Neural cell (in vitro differentiated cells): ENCODE measurements at regions not wholly inside any gene's neighbourhood (a gene's known extent, or its start where the extent isn't known, plus 50 kb on each side); places are given as distances from the start of the nearest gene placed in this dataset.
A peak's percentile ranks its signal among the peaks of the same experiment; 100 is the strongest.

Experiments used
- H2AFZ ChIP-seq: fragments of 200-600, 300-800 bp; sonication (generic), shearing (Covaris generic); 2 replicates; pipeline ENCODE4 v1.6.0; 2014; ENCODE audit warnings: low read depth, mild to moderate bottlenecking, antibody characterized with exemption, low read length, moderate library complexity
- H3F3A ChIP-seq: fragments of 200-600 bp; shearing (Covaris generic); 2 replicates; pipeline ENCODE4 v1.6.1; 2016; ENCODE audit warnings: mild to moderate bottlenecking, moderate library complexity, mixed read lengths, antibody characterized with exemption, low read length; ENCODE audit not compliant: insufficient read depth, poor library complexity, severe bottlenecking
- H3K27ac ChIP-seq: fragments of 200-600, 300-800 bp; sonication (generic), shearing (Covaris generic); 2 replicates; pipeline ENCODE4 v1.5.1; 2014; ENCODE audit warnings: mild to moderate bottlenecking, low read length, moderate library complexity
- H3K27me3 ChIP-seq: fragments of 300-800, 200-600 bp; sonication (generic), shearing (Covaris generic); 2 replicates; pipeline ENCODE4 v1.6.0; 2014; ENCODE audit warnings: mild to moderate bottlenecking, low read depth, low read length, moderate library complexity; ENCODE audit not compliant: insufficient read depth
- H3K36me3 ChIP-seq: fragments of 300-800, 200-600 bp; sonication (generic), shearing (Covaris generic); 2 replicates; pipeline ENCODE4 v1.5.1; 2014; ENCODE audit warnings: mild to moderate bottlenecking, antibody characterized with exemption, low read length, moderate library complexity; ENCODE audit not compliant: insufficient read depth
- H3K4me2 ChIP-seq: fragments of 300-800, 200-600 bp; sonication (generic), shearing (Covaris generic); 2 replicates; pipeline ENCODE4 v1.6.0; 2014; ENCODE audit warnings: mild to moderate bottlenecking, low read length
- H3K4me3 ChIP-seq: fragments of 300-800, 200-600 bp; sonication (generic), shearing (Covaris generic); 2 replicates; pipeline ENCODE4 v1.5.1; 2014; ENCODE audit warnings: mild to moderate bottlenecking, low read length, moderate library complexity
- H3K79me2 ChIP-seq: fragments of 200-600 bp; shearing (Covaris generic); replicated peaks from 2 replicates; pipeline ENCODE4 v1.6.0; 2014; ENCODE audit warnings: mild to moderate bottlenecking, low read length, moderate library complexity; ENCODE audit not compliant: insufficient read depth
- H3K9ac ChIP-seq: fragments of 300-800, 200-600 bp; sonication (generic), shearing (Covaris generic); 2 replicates; pipeline ENCODE4 v1.6.1; 2016; ENCODE audit warnings: mild to moderate bottlenecking, low read length, mixed read lengths
- H3K9me2 ChIP-seq: fragments of 200-600 bp; shearing (Covaris generic); 2 replicates; pipeline ENCODE4 v1.6.1; 2016; ENCODE audit warnings: mild to moderate bottlenecking, low read length, mixed read lengths; ENCODE audit not compliant: insufficient read depth
- H3K9me3 ChIP-seq: fragments of 200-600, 300-800 bp; sonication (generic), shearing (Covaris generic); 2 replicates; pipeline ENCODE4 v1.6.1; 2016; ENCODE audit warnings: mild to moderate bottlenecking, mixed run types, low read length, moderate library complexity, mixed read lengths
- H4K20me1 ChIP-seq: fragments of 200-600 bp; shearing (Covaris generic); 2 replicates; pipeline ENCODE4 v1.6.1; 2016; ENCODE audit warnings: mild to moderate bottlenecking, mixed run types; ENCODE audit not compliant: insufficient read depth
- CTCF ChIP-seq: fragments of 450-650 bp; IDR thresholded peaks from 2 replicates; pipeline ENCODE4 v1.5.1; 2014; ENCODE audit warnings: antibody characterized with exemption, mild to moderate bottlenecking, moderate library complexity; ENCODE audit not compliant: poor library complexity, severe bottlenecking
- EP300 ChIP-seq: fragments of 450-650 bp; conservative IDR thresholded peaks from 2 replicates; pipeline ENCODE4 v1.6.1; 2014; ENCODE audit warnings: antibody characterized with exemption, mild to moderate bottlenecking, moderate library complexity; ENCODE audit not compliant: poor library complexity, severe bottlenecking
- EZH2 ChIP-seq: fragments of 200-600, 300-800 bp; shearing (Covaris generic), sonication (generic); IDR thresholded peaks from 2 replicates; pipeline ENCODE4 v1.6.1; 2014; ENCODE audit warnings: antibody characterized with exemption, low read length, borderline replicate concordance, mild to moderate bottlenecking; ENCODE audit not compliant: insufficient read depth, poor library complexity, severe bottlenecking
- MXI1 ChIP-seq: fragments of 450-650 bp; conservative IDR thresholded peaks from 2 replicates; pipeline ENCODE4 v1.6.1; 2014; ENCODE audit warnings: antibody characterized with exemption, mild to moderate bottlenecking; ENCODE audit not compliant: poor library complexity, severe bottlenecking
- POLR2AphosphoS5 ChIP-seq: IDR thresholded peaks from 2 replicates; pipeline ENCODE4 v1.6.1; 2012
- RAD21 ChIP-seq: fragments of 450-650 bp; conservative IDR thresholded peaks from 2 replicates; pipeline ENCODE4 v1.6.1; 2014; ENCODE audit warnings: antibody characterized with exemption, mild to moderate bottlenecking, moderate library complexity
- REST ChIP-seq: IDR thresholded peaks from 2 replicates; pipeline ENCODE4 v1.6.1; 2012; ENCODE audit warnings: borderline replicate concordance
- SMC3 ChIP-seq: fragments of 450-650 bp; conservative IDR thresholded peaks from 2 replicates; pipeline ENCODE4 v1.6.1; 2014; ENCODE audit warnings: antibody characterized with exemption, mild to moderate bottlenecking, moderate library complexity; ENCODE audit not compliant: poor library complexity
- TAF1 ChIP-seq: IDR thresholded peaks from 2 replicates; pipeline ENCODE4 v1.6.1; 2012; ENCODE audit warnings: low read depth

- no peak overlapping the region for H3K27ac ChIP-seq
- no peak overlapping the region for H2AFZ ChIP-seq
- no peaks in the 10 kb centered on the region for H4K20me1 ChIP-seq
- peaks cover 41% of the 10 kb centered on the region for H3K27me3 ChIP-seq
- no peak overlapping the region for H3K4me2 ChIP-seq
- no peaks in the 10 kb centered on the region for H3K79me2 ChIP-seq
- TF ChIP-seq REST = no peak
- no peak for TF ChIP-seq EP300
- no peak for TF ChIP-seq MXI1
- no peak for TF ChIP-seq EZH2
- no peak for TF ChIP-seq POLR2AphosphoS5
- no peak for TF ChIP-seq SMC3
- TF ChIP-seq TAF1 = no peak
- no peak for TF ChIP-seq CTCF
- TF ChIP-seq RAD21 = no peak
- H3K9me3 ChIP-seq = no peaks in the 10 kb centered on the region
- no peaks in the 10 kb centered on the region for H3F3A ChIP-seq
- no peak overlapping the region for H3K9ac ChIP-seq
- no peaks in the 10 kb centered on the region for H3K9me2 ChIP-seq
- no peak overlapping the region for H3K4me3 ChIP-seq
- H3K36me3 ChIP-seq = no peaks in the 10 kb centered on the region
These were observed 189.8 kb upstream of the TCF4 start for GRCh38 chr18:55777666-55778304.

- Histone ChIP-seq H3K9me3 (no peaks in the 10 kb centered on the region), H4K20me1 (no peaks in the 10 kb centered on the region), H3K36me3 (no peaks in the 10 kb centered on the region), H3K9me2 (no peaks in the 10 kb centered on the region), H3K79me2 (no peaks in the 10 kb centered on the region), H3K9ac (no peak overlapping the region), H3K27me3 (peaks cover 33% of the 10 kb centered on the region), H3K4me2 (no peak overlapping the region), H3F3A (no peaks in the 10 kb centered on the region), H2AFZ (no peak overlapping the region), H3K27ac (no peak overlapping the region), H3K4me3 (no peak overlapping the region)
- TF ChIP-seq EP300 = no peak
- peak; percentile 9 for TF ChIP-seq CTCF
- no peak for TF ChIP-seq RAD21
- TF ChIP-seq TAF1 = no peak
- TF ChIP-seq EZH2 = no peak
- no peak for TF ChIP-seq MXI1
These were observed 188.0 kb upstream of the TCF4 start for GRCh38 chr18:55775972-55776371.
